CD4-positive, alpha-beta T cell treated with Interleukin-4 for 4 hours (primary cell): ENCODE measurements at regions not wholly inside any gene's neighbourhood (a gene's known extent, or its start where the extent isn't known, plus 50 kb on each side); places are given as distances from the start of the nearest gene placed in this dataset.

Experiments used
- DNase-seq: peaks from one replicate; pipeline ENCODE4 v3.0.0-alpha.2; 2020

DNA sequence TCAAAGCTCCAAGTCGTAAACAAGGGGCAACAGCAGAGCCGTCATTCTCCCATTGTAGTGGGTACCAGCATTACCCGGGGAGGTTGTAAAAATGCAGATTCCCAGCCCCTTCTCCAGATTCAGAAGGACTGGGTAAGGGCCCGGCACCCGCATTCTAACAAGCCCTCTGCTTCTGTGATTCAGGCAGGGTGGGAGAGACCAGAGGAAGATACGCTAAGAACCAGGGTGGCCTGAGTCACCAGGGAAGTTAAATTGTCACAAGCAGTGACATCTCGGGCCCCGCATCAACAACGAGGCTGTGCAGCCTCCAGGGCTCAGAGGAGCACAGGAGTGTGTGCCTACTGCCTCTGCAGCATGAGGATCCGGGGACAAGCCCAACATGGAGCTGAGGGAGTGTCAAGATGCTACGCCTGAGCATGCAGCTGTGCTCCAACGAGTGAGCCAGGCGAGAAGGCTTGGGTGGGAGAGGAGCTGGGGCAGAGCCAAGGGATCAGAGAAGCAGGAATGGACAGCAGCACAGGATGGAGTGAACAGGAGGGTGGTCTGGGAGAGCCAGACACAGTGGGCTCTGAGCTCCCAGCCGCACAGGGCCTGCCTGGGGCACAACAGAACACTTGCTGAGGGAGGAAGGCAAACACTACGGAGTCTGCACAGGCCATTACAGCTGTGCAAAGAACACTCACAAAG, 68.5 kb downstream of the CPN2 start:
- DNase-seq: no peak

DNA sequence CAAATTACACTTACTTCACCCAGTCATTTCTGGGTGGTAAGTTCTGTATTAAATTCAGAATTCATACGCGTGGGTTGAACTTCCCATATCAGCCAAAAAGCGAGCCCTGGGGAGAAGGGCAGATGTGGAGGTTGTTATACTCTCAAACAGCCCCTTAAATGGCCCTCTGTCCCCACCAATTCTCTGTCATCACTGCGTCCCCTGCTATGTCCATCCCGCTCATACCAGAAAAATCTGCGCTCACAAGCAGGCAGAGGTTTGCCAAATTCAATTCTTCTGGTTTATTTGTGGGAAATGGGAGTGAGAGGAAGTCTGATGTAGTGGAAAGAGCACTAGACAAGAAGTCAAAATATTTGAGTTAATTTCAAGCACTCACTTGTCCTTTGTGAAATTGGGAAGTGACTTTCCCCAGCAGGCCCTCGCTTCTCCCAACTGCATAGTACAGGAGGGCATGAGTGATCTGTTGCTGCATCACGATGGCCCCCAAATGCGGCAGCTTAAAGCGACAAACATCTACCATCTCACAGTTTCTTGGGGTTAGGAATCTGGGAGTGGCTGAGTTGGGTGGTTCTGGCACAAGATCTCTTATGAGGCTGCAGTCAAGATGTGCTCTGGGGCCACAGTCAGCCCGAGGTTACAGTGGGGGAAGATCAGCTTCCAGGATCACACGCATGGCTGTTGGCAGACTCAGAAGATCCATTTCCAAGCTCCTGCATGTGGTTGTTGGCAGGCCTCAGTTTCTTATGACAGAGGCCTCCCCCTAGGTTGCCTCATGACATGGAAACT, 67.7 kb downstream of the CPN2 start:
- DNase-seq: no peak

DNA sequence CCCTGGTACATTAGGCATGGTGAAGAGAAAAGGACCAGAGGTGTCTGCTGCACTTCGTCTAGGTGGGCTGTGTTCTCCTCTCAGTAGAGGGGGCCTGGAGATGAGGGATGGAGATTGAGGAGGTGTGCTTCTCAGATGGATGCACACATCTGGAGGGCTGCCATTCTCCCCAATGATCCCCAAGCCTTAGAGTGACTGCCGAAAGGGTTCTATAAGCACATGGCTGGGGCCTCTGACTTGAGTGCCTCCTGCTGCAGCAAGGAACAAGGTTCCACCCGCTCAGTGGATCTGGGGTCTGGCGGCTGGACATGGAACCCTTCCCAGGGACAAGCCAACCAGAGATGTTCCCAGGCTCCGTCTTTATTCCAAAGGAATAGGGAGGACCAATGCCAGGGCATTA, 66.8 kb downstream of the CPN2 start:
- DNase-seq: no peak

DNA sequence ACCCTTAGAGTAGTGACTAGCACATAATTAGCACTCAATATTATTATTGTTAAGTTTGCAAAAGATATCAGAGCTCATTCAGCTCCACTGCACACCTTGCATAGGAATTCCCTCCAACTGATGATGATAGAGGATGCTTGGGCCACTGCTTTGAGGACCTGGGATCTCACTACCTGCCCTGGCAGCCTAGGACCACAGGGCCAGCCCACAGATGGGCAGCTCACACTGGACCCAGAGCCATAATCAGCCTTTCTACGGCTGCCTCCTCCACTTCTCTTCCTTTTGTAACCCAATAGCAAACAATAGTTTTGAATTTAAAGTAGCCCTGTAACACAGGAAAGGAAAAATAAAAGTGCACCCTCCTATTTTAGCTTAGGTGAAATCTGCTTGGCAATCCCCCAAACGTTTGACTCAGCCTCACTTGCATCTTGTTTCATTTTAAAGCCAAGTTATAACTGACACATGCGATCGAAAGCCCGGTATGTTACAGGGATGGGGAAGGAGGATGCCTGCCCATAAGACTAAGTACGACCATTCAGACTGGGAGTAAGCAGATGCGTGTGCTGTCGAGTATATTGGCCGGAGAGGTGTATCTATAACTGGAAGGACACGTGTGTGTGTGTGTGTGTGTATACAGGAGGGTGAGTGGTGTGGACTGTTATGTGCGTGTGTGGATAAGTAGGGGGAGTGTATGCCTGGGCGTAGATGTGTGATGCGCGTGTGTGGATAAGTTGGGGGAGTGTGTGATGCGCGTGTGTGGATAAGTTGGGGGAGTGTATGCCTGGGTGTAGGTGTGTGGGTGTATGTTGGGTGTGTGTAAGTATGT, 65.9 kb downstream of the CPN2 start:
- DNase-seq: no peak

DNA sequence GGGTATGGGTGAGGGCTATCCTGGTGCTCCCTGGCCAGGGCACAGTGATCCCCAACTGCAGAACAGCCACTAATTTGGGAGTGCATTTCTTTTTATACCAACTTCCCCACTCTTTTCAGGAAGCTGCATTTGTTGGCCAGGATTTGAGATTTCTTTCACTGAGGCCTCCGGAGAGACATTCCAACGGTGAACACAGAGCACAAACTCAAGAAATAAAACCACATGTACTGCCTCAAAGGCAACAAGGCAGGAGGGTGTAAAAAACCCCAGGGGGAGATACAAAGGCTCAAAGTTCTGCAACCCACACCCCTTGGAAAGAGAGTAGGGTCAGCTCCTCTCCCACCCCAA, 65.3 kb downstream of the CPN2 start:
- no peak for DNase-seq

DNA sequence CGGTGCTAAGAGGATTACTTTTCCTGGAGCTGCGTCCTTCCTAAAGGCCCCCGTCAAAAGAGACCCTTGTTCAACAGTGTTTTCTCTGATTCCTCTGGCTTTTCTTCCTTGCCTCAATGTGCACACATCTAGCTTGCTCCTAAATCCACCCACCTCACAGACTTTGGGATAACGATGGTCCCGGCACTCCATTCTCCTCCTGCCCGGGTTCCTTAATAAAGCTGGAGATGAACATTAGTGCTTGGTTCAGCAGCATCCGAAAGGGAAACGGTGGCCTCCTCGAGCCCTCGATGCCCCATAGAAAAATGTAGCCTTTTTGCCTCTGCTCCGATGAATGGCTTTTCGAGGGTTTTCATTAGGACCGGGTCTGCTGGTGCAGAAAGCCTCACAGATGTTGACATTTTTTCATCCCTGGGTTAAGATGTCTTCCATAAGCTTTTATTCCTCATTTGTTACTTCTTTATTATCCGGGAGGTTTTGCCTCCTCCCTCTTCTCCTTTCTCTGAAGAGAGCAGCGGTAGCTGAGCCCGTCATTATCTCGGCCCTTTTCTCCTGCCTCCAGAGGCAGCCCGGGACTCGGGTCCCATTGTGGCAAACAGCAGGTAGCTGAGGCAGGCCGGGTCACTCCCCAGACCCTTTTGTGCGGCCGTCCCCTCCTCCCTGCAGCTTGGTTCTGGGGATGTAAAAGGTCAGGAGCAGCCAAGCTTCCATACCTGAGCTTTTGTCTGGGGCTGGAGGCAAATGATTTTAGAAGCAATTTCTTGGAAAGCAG, 64.6 kb downstream of the CPN2 start:
- no peak for DNase-seq

DNA sequence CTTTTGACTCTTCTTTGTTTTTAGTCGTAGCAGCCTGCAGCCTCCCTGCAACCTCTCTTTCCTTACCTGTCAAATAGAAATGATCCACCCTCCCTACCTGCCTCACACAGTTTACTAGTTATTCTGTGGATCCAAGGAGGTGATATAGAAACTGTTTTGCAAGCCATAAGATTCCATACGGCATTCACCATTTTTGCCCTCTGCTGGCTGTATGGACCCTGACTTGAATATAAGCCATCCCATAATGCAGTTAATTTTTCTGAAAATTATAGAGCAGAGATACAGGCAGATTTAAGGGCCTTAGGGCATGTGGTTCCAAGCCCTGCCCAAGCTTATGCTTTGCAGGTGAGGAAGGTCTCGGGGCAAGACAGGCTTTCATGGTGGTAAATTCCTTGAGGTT, 63.8 kb downstream of the CPN2 start:
- no peak for DNase-seq

DNA sequence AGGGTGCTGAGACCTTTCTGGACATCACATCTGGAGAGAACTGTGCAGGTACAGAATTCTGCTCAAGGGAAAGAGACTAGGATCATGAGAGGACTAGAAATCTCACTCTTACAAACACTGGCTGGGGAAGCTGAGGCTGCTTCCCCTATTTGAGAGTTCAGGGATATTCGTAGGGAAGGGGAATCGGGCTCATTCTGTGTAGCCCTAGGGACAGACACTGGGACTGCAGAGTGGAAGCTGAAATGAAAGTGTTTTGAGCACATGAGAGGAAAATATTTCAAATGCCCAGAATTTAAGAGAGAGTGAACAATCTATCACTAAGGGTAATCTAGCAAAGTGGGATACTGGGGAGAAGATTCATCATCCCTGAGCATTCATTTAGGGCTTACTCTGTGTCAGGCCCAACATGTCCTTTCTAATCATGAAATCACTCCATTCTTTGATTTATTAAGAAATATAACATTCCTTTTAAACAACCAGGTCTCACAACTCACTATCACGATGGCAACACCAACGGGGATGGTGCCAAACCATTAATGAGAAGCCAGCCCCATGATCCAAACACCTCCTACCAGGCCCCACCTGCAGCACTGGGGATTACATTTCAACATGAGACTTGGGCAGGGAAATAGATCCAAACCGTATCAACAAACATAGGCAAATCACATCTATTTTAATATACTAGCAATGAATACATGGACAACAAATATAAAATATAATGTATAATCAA, 63.0 kb downstream of the CPN2 start:
- DNase-seq: no peak
